GM10847 (cell line): ENCODE measurements at regions not wholly inside any gene's neighbourhood (a gene's known extent, or its start where the extent isn't known, plus 50 kb on each side); places are given as distances from the start of the nearest gene placed in this dataset.

Source experiments
- POLR2A ChIP-seq: IDR thresholded peaks from 2 replicates; pipeline ENCODE4 v1.6.1; 2011; ENCODE audit not compliant: insufficient read length; ENCODE audit errors: extremely low read depth

DNA sequence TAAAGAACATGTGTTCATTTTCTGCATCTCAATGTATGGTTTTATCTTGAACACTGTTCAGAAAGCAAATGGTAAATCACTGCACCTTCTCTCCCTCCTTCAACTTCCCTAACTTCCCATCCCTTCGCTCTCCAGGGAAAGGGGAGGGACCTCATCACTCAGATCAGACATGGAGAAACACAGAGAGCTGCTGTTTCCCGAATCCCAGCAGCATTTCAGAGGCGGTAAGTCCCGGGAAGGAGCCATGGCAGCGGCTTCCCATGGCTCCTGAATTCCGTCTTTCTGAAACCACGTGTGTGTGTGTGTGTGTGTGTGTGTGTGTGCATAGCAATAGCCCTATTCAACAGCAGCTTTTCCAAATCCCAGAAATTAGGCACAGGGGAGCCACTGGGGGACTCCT is 125.4 kb upstream of the TMCC3 start:
- TF ChIP-seq POLR2A = no peak

DNA sequence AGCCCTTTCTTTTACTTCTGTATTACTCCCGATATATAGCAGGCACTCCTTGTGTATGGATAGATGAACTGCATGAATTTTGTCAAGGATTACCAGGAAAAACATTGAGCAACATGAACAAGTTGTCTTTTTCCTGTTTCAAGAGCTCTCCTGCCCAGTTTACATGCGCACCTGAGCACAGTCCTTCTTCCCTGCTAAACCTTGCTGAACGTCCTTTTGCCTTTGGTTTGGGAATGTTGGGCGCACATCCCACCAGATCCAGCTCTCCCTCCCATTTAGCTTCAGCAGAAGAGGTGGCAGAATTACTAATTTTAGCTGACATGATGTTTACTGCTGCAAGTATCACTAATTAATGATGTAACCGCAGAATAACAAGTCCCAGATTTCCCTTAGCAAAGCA is 121.4 kb upstream of the TMCC3 start:
- no peak for TF ChIP-seq POLR2A

DNA sequence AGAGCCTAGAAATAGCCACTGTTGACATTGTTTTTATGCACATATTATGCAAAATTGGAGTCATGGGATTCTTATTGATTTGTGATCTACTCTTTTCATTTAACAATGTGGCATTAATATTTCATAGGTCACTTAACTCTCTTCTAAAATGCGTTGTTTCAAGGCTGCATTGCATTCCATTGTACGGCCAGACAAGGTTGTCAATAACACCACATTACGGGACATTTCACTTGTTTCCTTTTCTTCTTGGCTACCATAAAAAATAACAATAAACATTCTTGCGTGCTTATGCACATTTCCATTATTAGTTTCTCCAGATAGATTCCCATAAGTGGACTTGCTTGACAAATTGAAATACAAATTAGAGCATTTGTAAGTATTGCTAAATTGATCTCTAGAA is 120.8 kb upstream of the TMCC3 start:
- TF ChIP-seq POLR2A = no peak

DNA sequence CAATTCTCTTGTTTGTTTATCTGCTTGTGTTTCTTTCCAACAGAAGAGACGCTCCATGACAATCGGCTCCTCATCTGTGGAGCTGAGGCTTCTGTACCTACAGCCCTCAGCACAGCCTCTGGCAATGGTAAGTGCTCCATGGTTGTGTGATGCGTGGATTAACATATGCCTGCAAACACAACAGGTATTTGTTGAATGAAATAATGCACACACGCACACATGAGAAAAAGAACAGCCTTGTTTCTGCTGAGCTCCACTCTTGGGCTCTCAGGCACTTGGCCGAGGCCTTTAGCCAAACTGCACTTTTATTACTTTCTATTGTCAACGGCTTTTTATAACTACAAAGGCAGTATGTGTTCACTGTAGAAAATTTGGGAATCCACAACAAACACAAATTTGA is 120.4 kb upstream of the TMCC3 start:
- no peak for TF ChIP-seq POLR2A

DNA sequence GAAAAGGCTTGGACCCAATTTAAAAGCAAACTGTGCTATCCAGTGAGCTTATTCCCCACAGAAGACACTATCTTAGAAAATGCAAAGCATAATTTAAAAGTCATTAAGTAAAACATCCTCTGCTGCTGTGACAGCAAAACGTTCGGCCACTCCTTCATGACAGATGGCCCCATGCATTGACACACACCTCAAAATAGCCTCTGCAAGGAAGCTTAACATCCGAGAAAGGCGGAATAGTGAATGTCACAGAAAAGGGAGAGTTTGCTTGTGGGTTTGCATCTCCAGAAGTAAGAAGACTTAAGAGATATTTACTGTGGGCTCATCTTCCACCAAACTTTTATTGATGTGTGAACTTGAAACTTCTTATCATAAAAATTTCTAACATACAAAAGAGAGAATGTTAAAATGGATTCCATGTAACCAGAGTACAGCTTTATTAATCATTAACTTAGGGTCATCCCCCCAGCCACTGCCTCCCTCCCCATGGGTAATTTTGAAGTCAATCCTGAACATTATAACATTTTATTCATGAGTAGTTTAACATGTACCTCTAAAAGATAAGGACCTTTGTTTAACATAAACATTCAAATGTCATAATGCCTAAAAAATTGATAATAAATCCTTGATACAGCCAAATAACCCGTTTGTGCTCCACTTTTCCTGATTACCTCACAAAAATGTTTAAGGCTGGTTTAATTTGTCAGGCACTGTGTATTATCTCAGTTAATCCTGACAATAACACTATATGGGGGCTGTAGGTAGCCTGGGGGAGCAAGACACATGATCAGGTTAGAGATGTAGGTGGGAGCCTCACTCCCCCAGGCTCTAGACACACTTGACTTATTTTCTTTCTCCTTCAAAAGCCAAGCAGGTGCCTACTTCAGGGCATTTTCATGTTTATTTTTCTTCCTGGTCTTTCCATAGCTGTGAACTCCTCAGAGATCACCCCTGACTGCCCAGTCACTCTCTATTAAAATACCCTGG is 119.7 kb upstream of the TMCC3 start:
- no peak for TF ChIP-seq POLR2A

DNA sequence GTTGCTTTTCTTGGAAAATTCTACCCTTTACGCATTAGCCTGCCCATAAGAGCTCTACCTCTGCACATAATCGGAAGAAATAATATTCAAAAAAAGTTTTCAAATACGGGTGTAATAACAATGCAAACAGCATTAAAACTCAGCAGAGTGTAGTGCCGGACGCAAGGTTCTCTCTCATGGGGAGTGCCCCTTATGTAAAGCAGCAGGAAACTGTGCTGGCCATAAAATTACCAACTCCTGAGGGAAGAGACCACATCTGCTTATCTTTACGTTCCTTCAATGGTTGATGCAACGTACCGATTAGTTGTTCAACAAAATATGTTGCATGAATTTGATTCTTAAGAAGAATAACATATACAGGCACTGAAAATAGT is 118.7 kb upstream of the TMCC3 start:
- TF ChIP-seq POLR2A = no peak

DNA sequence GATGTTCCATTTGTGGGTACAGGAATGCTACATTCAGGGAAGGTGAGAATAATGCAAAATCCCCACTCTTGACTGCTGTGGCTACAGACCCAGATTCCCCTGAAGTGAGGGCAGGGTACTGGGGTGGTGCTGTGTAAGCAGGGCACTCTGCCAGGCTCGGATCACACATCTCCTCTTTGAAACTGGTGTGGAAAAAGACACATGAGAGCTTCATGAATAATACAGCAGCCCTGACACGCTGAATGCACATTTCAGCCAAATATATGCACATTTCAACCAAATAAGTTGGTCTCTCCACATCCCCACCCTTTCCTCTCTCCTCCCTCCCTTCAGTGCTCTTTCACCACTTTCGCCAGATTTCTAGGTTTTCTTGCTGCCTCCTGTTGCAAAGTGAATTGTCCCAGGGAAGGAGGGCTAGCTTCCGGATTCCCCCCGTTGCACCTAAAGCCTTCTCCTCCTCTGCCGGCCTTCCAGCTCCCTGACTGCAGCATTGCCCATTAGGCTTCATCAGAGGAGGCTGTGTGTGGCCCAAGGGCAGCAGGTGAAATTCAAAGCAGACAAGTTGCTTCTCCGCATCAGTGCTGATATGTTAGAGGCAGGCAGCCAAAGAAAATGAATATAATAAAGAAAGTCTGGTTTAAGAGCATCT is 118.2 kb upstream of the TMCC3 start:
- no peak for TF ChIP-seq POLR2A

DNA sequence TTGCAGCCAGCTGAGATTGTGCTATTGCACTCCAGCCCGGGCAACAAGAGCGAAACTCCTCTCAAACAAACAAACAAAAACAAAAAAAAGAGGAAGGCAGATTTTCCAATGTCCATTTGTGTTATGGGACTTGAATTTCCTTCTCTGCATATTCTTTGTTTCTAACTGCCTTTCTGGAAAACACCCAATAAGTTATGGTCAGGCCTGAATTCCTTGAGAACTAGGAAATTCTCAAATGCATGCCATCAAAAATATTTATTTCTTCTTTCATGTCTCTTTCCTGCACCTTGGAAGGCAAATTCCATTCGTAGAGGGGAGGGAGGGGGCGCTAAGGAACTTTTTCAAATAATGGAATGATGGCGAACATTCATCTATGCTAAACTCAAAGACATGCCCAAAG is 117.6 kb upstream of the TMCC3 start:
- TF ChIP-seq POLR2A = no peak

DNA sequence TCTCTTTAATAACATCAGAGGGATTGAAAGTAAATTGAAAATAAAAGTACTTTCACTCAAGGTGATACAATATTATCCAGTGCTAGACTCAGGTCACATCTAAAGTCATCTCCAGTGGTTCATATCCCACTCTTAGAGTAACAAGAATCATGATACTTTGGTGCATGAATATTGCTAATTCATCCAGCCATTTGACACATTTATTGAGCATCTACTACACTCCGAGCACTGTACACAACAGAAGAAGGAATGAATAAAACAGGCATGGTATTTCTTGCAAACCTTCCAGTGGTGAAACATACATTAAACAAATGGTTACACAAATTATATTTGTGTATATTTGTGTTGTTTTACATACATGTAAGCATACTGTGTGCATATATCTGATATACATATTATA is 116.0 kb upstream of the TMCC3 start:
- no peak for TF ChIP-seq POLR2A

DNA sequence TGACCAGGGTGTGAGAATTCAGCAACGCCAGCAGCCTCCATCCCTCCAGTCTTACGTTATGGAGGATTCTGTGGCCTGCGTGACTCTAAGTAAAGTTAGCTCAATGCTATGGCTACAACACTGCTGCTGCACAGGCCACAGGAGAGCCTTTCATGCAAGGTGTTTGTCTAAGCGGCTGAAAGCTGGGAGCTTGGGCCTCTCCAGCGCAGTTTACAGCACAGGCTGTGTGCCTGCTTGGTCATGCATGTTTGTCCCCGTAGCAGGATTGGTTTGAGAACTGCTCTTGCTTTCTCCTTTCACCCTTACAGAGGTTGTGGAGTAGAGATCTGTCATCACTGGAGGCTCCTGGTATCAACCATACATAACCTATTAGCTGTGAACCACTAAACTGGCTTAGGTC is 113.1 kb upstream of the TMCC3 start:
- TF ChIP-seq POLR2A = no peak

DNA sequence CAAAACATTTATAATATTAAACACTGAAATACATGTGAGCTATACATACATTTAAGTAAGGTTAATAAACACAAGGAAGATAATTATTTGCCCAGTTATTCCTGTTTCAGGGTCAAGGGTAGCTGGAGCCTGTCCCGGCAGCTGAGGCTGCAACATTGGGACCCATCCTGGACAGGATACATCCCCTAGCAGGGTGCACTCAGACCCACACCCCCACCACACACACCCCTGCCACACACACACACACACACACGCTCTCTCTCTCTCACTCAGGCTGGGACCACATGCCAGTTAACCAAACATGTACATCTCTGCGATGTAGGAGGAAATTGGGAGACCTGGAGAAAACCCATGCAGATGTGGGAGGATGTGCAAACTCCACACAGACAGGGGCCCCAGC is 112.6 kb upstream of the TMCC3 start:
- TF ChIP-seq POLR2A = no peak

DNA sequence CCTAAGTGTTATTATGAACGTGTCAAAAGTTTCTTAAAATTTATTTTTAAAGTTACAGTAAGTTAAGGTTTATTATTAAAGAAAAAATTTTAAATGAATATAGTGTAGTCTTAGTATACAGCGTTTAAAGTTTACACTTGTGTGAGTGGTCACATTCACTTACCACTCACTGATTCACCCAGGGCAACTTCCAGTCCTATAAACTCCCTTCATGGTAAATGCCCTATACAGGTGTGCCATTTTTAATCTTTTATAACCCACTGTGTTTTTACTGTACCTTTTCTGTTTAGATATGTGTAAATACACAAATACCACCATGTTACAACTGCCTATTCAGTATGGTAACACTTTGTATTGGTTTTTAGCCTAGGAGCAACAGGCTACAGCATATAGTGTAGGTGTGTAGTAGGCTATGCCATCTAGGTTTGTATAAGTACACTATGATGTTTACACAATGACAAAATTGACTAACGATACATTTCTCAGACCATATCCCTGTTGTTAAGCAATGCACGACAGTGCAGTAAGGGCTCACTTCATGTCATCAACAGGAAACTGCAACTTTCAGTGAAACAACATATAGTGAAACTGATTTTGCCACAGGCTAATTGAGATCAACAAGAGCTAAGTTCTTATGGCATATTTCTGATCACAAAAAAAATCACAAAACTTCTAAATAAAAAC is 112.0 kb upstream of the TMCC3 start:
- TF ChIP-seq POLR2A = no peak

DNA sequence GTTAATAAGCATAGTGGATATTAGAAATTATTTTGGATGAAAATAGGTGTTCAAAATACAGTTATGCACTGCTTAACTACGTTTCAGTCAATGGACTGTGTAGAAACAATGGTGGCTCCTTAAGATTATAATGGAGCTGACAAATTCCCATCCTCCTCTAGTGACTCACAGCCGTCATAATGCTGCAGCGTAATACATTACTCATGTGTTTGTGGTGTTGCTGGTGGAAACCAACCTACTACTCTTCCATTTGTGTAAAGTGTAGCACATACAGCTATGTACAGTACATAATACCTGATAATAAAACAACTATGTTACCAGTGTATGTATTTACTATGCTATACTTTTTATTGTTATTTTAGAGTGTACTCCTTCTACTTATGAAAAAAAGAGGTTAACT is 111.2 kb upstream of the TMCC3 start:
- no peak for TF ChIP-seq POLR2A

DNA sequence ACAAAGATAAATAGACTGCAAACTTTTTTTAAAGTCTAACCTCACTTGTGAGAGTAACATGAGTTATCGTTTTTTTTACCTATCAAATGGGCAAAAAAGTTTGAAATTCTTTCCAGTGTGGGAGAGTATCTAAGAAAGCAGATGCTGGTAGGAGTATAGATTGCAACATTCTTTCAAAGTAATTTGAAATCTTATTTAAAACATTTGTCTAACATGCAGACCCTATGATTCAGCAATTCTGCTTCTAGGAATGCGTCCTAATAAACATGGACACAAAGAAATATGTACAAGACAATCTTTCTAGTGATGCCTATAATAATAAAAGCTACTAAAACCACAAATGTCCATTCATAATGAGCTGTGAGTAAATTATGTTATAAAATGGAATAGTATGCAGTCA is 110.4 kb upstream of the TMCC3 start:
- TF ChIP-seq POLR2A = no peak

DNA sequence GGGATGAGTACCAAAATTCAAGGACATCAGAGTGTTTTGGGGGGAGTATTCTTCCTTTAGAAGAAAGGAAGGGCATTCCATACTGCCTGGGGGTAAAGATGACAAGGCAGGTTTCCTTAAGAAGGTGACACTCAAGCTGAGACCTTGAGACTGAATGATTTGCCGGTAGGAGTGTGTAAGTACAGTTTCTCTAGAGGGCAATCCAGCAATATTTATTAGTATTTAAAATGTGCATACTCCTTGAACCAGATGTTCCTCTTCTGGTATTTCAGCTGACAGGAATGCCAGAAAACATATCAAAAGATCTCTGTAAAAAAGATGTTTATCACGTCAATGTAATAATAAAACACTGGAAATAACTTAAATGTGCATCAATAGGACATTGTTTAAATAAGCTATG is 106.4 kb upstream of the TMCC3 start:
- no peak for TF ChIP-seq POLR2A

DNA sequence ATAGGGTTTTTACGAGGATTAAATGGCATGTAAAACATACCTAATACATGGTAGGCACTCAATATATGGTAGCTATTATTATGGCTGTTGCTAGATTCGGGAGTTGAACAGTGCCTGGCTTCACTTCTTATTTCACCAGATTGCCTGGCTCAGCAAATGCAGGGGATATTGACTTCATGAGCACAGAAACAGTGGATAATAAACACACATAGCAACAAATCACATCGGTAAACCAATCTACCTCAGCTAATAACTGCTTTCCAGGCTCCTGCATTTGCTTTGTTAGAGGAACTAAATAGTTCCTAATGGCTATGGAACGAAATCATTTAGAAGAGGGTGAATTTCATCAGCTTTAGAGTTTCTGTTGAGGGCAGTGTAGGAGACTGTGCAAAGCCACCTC is 105.2 kb upstream of the TMCC3 start:
- TF ChIP-seq POLR2A = no peak
